NCI-H446 treated with DMSO at 0.1 percent for 48 hours (cell line): ENCODE measurements at regions not wholly inside any gene's neighbourhood (a gene's known extent, or its start where the extent isn't known, plus 50 kb on each side); places are given as distances from the start of the nearest gene placed in this dataset.

Source experiments
- DNase-seq: peaks from one replicate; lab custom pipeline; 2025; lab: John Stamatoyannopoulos, UW

DNA sequence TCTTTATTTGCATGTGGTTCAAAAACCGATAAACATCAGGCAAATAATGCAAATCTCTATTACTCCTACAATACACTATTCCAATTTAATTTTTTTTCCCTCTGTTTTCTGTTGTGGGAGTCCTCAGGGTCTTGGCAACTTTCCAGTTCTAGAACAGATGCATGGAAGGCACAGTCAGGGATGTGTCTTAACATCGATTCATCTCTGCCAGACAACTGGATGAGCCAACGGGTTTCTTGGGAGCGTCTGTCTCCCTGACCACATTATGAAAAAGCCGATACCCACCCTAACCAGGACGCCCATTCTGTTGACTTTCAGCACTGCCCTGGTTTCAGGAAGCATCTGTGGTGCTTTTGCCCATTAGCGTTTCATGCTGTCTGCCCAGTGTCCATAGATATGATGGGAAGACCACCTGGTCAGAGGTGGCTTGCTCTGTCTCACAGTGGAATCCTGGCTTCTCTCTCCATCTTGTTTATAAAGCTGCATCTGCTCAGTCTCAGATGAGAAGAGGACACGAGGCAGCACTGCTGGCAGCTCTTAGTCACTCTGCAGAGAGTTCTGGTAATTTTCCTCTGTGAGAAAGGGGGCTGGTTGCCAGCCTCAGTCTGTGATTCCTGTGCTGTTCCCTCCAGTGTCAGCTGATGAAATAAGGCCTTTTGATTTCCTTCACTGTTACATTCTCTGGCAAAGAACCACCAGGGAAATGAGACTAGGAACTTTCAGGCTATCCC, 57.9 kb upstream of the KCNE4 start:
- peak; percentile 87 for DNase-seq

DNA sequence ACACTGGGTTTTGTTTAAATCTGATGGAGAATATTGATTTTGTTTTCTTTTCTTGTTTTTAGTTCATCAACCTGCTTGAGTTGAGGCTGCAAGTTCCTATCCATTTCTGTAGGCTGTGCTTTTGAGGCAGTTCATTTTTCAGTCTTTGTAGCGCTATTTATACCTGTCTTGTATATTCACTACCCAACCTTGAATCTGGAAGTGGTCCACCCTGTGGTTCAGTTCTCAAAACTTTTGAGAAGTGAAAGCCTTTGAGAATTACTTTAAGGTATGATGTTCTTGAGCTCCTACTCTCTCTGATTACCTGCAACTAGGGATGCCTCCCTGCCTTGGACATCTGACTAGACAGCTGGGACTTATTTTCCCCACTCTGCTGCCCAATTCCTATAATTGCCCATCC, 53.5 kb upstream of the KCNE4 start:
- DNase-seq, result no peak

DNA sequence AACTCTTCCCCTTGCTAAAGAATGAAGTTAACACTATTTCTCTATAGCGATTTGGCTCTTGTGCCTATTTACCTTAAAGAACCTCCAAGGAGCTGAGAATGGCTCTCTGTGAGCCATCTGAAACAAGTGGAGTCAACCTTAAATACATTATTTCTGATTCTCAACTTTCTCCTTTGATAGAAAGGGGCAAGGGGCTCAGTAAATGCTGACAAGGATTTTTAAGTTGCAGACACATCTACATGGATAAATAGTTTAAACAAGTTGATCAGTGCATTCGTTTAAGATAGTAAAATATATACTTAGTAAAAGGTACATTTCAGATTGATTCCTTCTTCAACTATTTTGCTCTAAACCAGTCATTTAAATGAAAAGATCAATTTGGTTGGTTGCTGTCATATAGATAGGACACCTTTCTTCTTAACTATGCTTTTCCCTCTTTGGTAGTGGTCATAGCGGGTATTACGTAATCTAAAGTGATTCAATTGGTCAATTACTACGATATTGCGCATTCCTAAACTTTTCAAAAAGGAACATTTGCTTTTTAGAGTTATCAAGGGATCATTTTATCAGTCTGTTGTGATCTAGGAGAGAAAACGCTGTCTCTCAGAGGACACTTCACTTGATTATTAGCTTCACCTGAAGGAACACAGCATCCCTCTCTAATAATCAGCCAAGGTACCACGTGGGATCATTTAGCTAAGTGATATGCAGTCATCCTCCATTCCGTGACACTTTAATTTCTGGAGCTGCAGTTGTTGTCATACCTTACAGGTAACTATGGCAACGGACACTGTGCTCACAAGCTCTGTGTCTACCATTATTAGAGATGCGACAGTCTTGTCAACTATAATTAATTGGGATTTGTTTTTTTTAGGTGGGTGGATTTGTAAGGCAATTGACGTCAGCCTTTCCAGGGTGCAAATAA, 50.9 kb upstream of the KCNE4 start:
- DNase-seq, result no peak

DNA sequence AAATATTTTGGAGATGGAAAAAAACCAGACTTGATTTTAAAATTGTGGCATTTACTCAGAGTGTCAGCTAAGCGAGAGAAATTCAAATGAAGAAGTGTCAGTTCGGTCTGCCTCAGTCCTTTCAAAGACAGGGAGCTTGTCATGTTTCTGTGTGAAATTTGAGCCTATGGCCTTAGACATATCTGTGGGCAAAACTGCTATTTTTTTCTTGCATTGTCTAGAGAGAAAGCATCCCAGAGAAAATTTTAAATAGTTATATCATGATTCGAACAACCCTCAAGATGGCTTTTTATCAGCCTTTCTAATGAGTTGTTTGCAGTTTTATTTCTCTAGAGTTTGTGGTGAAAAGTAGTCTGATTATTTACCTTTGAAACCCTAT, 50.2 kb upstream of the KCNE4 start:
- no peak for DNase-seq
